Endodermal cell (in vitro differentiated cells): ENCODE measurements at regions not wholly inside any gene's neighbourhood (a gene's known extent, or its start where the extent isn't known, plus 50 kb on each side); places are given as distances from the start of the nearest gene placed in this dataset.

Experiments
- DNase-seq: peaks from one replicate; pipeline ENCODE4 v3.0.0-alpha.2; 2017
- H3K27ac ChIP-seq: 2 replicates; pipeline ENCODE4 v1.5.1; 2013; ENCODE audit warnings: mild to moderate bottlenecking, low read depth, low read length, moderate library complexity
- H3K27me3 ChIP-seq: 2 replicates; pipeline ENCODE4 v1.6.1; 2013; ENCODE audit warnings: mild to moderate bottlenecking, low read length, moderate library complexity; ENCODE audit not compliant: insufficient read depth, control insufficient read depth, poor library complexity, severe bottlenecking
- H3K36me3 ChIP-seq: 2 replicates; pipeline ENCODE4 v1.7.0; 2013; ENCODE audit warnings: mild to moderate bottlenecking, low read length, moderate library complexity; ENCODE audit not compliant: control insufficient read depth, insufficient read depth
- H3K4me1 ChIP-seq: one replicate; pipeline ENCODE4 v1.7.0; 2013; ENCODE audit warnings: low read length; ENCODE audit not compliant: control insufficient read depth, insufficient read depth
- H3K4me3 ChIP-seq: 2 replicates; pipeline ENCODE4 v1.5.1; 2013; ENCODE audit warnings: mild to moderate bottlenecking, low read length, moderate library complexity
- H3K9ac ChIP-seq: 2 replicates; pipeline ENCODE4 v1.6.1; 2013; ENCODE audit warnings: mild to moderate bottlenecking, low read length, moderate library complexity; ENCODE audit not compliant: poor library complexity, severe bottlenecking; ENCODE audit errors: extremely low read depth
- H3K9me3 ChIP-seq: 2 replicates; pipeline ENCODE4 v1.6.1; 2013; ENCODE audit warnings: mild to moderate bottlenecking, low read length, moderate library complexity; ENCODE audit not compliant: control insufficient read depth
- H3K27ac Mint-ChIP-seq: 2 replicates; pipeline ENCODE4 v1.8.0; 2020; ENCODE audit warnings: mixed read lengths
- H3K27me3 Mint-ChIP-seq: 2 replicates; pipeline ENCODE4 v1.8.0; 2021; ENCODE audit warnings: mild to moderate bottlenecking, mixed read lengths; ENCODE audit not compliant: insufficient read depth
- H3K36me3 Mint-ChIP-seq: 2 replicates; pipeline ENCODE4 v1.8.0; 2020; ENCODE audit warnings: low read depth, mixed read lengths
- H3K4me1 Mint-ChIP-seq: 2 replicates; pipeline ENCODE4 v1.8.0; 2020; ENCODE audit warnings: mixed read lengths
- H3K4me3 Mint-ChIP-seq: 2 replicates; pipeline ENCODE4 v1.8.0; 2020; ENCODE audit warnings: mild to moderate bottlenecking, moderate library complexity, mixed read lengths
- H3K9me3 Mint-ChIP-seq: 2 replicates; pipeline ENCODE4 v1.8.0; 2020; ENCODE audit warnings: mild to moderate bottlenecking, mixed read lengths
- WGBS, 2 experiments: methylation state at CpG; one replicate each; pipeline versions ENCODE4 v1.1.5 to v1.1.7; 2013; ENCODE audit warnings: missing lambda C conversion rate in 2 of 2, mixed read lengths in 1 of 2; ENCODE audit not compliant: insufficient coverage in 1 of 2, insufficient read length in 1 of 2; 5-methylcytosine and 5-hydroxymethylcytosine counted together
- TF ChIP-seq, protein P1 (sequence below): fragments of 200-600 bp; sonication (generic); conservative IDR thresholded peaks from 2 replicates; pipeline ENCODE4 v1.5.0; 2021; ENCODE audit warnings: antibody characterized with exemption, mild to moderate bottlenecking

DNA sequence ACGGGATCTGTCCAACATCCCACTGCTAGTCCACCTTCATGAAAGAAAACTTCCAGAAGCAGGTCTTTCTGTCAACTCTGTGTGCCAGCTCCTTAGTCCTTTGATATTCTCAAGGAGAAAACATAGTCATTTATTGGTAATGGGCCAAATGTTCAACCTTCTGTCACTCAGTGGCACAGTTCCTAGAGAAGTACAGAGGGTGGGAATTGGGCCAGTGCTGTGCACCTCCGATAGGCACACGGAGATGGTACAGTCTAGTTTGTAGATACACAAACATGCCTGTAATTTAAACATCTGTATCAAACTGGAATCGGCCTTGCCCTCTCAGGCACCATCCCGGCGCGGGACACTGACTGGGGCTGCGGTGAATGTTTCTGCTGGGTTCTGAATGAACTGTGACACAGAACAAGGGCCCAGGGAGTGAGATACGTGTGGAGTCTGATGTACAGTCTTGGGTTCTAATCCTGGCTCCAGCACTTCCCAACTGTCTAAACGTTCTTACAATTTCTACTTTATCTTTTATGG is 213.9 kb upstream of the SHH start:
- no peaks in the 10 kb centered on the region for H3K36me3 ChIP-seq
- no peak overlapping the region for H3K4me3 ChIP-seq
- H3K4me1 ChIP-seq = peaks cover 7% of the 10 kb centered on the region
- Mint-ChIP-seq H3K4me1 (peaks cover 14% of the 10 kb centered on the region), H3K4me3 (no peak overlapping the region), H3K27ac (no peak overlapping the region), H3K36me3 (no peaks in the 10 kb centered on the region), H3K9me3 (no peaks in the 10 kb centered on the region), H3K27me3 (no peaks in the 10 kb centered on the region)
- H3K9me3 ChIP-seq = no peaks in the 10 kb centered on the region
- peak; percentile 22 for DNase-seq
- TF ChIP-seq, protein P1, sequence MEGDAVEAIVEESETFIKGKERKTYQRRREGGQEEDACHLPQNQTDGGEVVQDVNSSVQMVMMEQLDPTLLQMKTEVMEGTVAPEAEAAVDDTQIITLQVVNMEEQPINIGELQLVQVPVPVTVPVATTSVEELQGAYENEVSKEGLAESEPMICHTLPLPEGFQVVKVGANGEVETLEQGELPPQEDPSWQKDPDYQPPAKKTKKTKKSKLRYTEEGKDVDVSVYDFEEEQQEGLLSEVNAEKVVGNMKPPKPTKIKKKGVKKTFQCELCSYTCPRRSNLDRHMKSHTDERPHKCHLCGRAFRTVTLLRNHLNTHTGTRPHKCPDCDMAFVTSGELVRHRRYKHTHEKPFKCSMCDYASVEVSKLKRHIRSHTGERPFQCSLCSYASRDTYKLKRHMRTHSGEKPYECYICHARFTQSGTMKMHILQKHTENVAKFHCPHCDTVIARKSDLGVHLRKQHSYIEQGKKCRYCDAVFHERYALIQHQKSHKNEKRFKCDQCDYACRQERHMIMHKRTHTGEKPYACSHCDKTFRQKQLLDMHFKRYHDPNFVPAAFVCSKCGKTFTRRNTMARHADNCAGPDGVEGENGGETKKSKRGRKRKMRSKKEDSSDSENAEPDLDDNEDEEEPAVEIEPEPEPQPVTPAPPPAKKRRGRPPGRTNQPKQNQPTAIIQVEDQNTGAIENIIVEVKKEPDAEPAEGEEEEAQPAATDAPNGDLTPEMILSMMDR = no peak
- no peak overlapping the region for H3K27ac ChIP-seq
- H3K27me3 ChIP-seq = no peaks in the 10 kb centered on the region
- H3K9ac ChIP-seq = no peak overlapping the region
- WGBS, 2 experiments = 85 to 100% methylated on average over 8 to 10 of the region's 10 CpGs

DNA sequence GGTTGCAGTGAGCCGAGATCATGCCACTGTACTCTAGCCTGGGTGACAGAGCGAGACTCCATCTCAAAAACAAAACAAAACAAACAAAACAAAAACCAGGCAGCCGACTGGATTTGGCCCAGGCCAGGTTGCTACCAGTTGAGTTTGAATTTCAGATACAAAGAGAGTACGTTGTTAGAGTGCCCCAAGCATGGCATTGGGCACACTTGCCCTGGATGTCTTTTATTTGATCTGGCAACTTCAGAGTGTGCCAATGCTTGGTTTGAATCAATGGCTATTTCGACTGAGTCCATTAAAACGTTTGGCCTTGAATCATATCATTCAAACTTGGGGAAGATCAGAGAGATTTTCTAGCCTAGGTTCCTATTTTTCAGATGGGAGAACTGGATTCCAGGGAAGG is 213.4 kb upstream of the SHH start:
- Mint-ChIP-seq H3K36me3 (no peaks in the 10 kb centered on the region), H3K27me3 (no peaks in the 10 kb centered on the region), H3K4me3 (no peak overlapping the region), H3K9me3 (no peaks in the 10 kb centered on the region), H3K4me1 (peaks cover 14% of the 10 kb centered on the region), H3K27ac (no peak overlapping the region)
- no peak overlapping the region for H3K9ac ChIP-seq
- no peaks in the 10 kb centered on the region for H3K9me3 ChIP-seq
- no peak for DNase-seq
- peaks cover 7% of the 10 kb centered on the region for H3K4me1 ChIP-seq
- 93% methylated on average over 5 to 6 of the region's 6 CpGs for WGBS, 2 experiments
- H3K4me3 ChIP-seq = no peak overlapping the region
- H3K27ac ChIP-seq = no peak overlapping the region
- no peaks in the 10 kb centered on the region for H3K27me3 ChIP-seq
- no peaks in the 10 kb centered on the region for H3K36me3 ChIP-seq
- TF ChIP-seq, protein P1 = no peak

DNA sequence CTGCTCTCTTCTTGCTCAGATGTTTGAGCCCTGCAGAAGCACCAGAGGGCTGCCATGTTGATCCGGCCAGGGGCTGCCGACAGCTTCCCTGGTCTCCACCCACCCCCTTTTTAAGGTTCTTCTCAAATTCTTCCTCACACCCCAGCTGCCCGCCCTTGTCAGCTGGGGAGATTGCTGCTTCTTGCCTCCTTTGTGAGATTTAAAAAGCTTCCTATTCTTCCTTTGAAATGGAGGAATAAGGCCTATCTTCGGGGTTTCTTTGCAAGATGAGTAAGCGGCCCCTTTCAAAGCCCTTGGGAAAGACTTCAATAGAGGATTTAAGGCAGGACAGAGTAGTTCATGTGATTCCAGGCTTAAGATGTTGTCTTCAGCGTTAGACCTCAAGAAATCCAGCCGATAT is 211.9 kb upstream of the SHH start:
- Mint-ChIP-seq H3K4me3 (no peak overlapping the region), H3K4me1 (peaks cover 14% of the 10 kb centered on the region), H3K9me3 (no peaks in the 10 kb centered on the region), H3K27ac (no peak overlapping the region), H3K36me3 (no peaks in the 10 kb centered on the region), H3K27me3 (no peaks in the 10 kb centered on the region)
- Histone ChIP-seq H3K4me1 (peaks cover 7% of the 10 kb centered on the region), H3K9ac (no peak overlapping the region), H3K9me3 (no peaks in the 10 kb centered on the region), H3K27me3 (no peaks in the 10 kb centered on the region), H3K27ac (no peak overlapping the region), H3K36me3 (no peaks in the 10 kb centered on the region), H3K4me3 (no peak overlapping the region)
- no peak for DNase-seq
- WGBS, 2 experiments = 73 to 74% methylated on average over 4 to 7 of the region's 7 CpGs
- TF ChIP-seq, protein P1 = no peak
